Pancreas (tissue), 10 donors: ENCODE measurements at regions not wholly inside any gene's neighbourhood (a gene's known extent, or its start where the extent isn't known, plus 50 kb on each side); places are given as distances from the start of the nearest gene placed in this dataset.

Experiments used
- ATAC-seq, 4 donors: fragments of 200-7000 bp; cut with Tn5 transposase; one replicate each; pipeline versions ENCODE4 v1.8.0 to v1.9.1; 2020; ENCODE audit warnings: mild to moderate bottlenecking in 4 of 4, moderate library complexity in 4 of 4
- DNase-seq, 6 donors: peaks; one replicate each; pipeline ENCODE4 v3.0.0-alpha.2; 2020
- FAIRE-seq: peaks from 2 replicates; lab custom pipeline; 2012; peaks lifted over from hg19 to GRCh38; lab: Jason Lieb, UNC
- H3K27ac ChIP-seq, 4 donors: fragments of 200-600 bp; sonication (generic); 1 replicate in 3 of 4; 2 replicates in 1 of 4; pipeline versions ENCODE4 v1.5.0 to v1.8.0; 2020
- H3K27me3 ChIP-seq, 4 donors: fragments of 200-600 bp; one replicate each; pipeline ENCODE4 v1.8.0; 2021
- H3K36me3 ChIP-seq, 3 donors: fragments of 200-600 bp; sonication (generic) in 1 of 3; one replicate each; pipeline versions ENCODE4 v1.5.0 to v1.8.0; 2020 to 2021
- H3K4me1 ChIP-seq, 3 donors: fragments of 200-600 bp; one replicate each; pipeline ENCODE4 v1.8.0; 2021
- H3K4me3 ChIP-seq, 4 donors: fragments of 200-600 bp; sonication (generic) in 2 of 4; one replicate each; pipeline versions ENCODE4 v1.5.0 to v1.8.0; 2020 to 2021
- H3K9me3 ChIP-seq, 4 donors: fragments of 200-600 bp; one replicate each; pipeline ENCODE4 v1.8.0; 2021
- WGBS, 2 donors: extraction: QIAGEN DNeasy Blood & Tissue Kit; methylation state at CpG; one replicate each; pipeline ENCODE4 v1.1.7; 2013; 5-methylcytosine and 5-hydroxymethylcytosine counted together
- intact Hi-C, 3 donors: fragments of 100-400 bp; cut with DNase I; formaldehyde crosslinking; loops; one replicate each; pipeline versions ENCODE4 v1.11.1 to v1.14.2; 2022
- TF ChIP-seq, protein P1 (sequence below), 4 donors: fragments of 200-600 bp; sonication (generic) in 3 of 4; IDR thresholded peaks; one replicate each; pipeline versions ENCODE4 v1.5.0 to v1.8.0; 2021; ENCODE audit warnings: antibody characterized with exemption in 4 of 4
- donor health status: healthy with polysubstance abuse.
- donor health status: DM: no; HTN: no; CAD: no; lungs with moderate emphysema.
- donor health status: DM: no; HTN: no; CAD: no.
- donor health status: control.
- donor health status: control.
- donor health status: Bipolar disorder and iron deficiency.
- donor health status: DM: yes; HTN: yes; CAD: no.
- donor health status: DM: no; HTN: no; CAD: no.
- donor health status: DM: no; HTN: no; CAD: no.
- donor health status: DM: yes; HTN: yes; CAD: no.

DNA sequence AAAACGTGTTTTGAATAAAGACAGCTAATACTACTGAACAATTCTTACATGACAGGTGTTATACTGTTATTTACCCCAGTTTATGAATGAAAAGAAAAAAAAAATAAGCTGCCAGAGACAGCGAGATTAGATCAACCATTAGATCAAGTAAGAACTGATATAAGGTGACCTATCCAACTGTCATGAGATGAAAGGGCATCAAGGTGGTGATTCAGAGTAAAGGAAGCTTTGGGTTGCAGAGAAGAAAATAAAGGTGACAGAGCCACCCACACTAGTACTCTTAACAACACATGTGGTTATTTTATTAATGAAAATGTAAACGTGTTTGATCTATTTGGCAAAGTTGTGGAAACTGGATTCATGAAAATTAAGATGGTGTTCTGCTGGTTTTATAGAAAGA, 435.2 kb downstream of the GABRG2 start:
- Histone ChIP-seq H3K4me3 (no peak overlapping the region), H3K36me3 (no peaks in the 10 kb centered on the region), H3K4me1 (no peaks in the 10 kb centered on the region), H3K27me3 (no peaks in the 10 kb centered on the region), H3K9me3 (no peaks in the 10 kb centered on the region), H3K27ac (no peak overlapping the region)
- TF ChIP-seq, protein P1, sequence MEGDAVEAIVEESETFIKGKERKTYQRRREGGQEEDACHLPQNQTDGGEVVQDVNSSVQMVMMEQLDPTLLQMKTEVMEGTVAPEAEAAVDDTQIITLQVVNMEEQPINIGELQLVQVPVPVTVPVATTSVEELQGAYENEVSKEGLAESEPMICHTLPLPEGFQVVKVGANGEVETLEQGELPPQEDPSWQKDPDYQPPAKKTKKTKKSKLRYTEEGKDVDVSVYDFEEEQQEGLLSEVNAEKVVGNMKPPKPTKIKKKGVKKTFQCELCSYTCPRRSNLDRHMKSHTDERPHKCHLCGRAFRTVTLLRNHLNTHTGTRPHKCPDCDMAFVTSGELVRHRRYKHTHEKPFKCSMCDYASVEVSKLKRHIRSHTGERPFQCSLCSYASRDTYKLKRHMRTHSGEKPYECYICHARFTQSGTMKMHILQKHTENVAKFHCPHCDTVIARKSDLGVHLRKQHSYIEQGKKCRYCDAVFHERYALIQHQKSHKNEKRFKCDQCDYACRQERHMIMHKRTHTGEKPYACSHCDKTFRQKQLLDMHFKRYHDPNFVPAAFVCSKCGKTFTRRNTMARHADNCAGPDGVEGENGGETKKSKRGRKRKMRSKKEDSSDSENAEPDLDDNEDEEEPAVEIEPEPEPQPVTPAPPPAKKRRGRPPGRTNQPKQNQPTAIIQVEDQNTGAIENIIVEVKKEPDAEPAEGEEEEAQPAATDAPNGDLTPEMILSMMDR (IDR thresholded peaks at IDR 0.05) = no peak
- DNase-seq (no peak), ATAC-seq (no peak), FAIRE-seq (no peak)
- WGBS, 2 donors = 28 to 43% methylated on average over 3 of the region's 3 CpGs
- intact Hi-C loops = no loop called here

DNA sequence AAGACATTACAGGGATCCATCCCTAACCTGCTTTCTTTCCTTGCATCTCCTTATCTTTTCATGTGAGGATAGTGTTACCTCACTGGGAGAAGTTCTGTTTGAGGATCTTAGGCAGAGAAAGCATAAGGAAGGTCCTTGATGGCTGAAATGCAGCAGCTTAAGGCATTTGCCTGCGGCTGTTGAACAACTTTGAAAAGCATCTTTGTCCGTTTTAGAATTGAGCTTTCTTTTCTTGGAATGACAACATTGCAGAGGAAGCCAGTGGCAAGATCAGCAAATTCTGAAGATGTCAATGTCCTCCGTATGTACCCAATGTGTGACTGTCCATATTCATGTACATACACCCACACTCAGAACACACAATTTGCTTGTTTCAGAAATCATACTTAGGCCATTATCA, 436.2 kb downstream of the GABRG2 start:
- 45 to 59% methylated on average over 3 of the region's 3 CpGs for WGBS, 2 donors
- no peak for ATAC-seq
- intact Hi-C loops = no loop called here
- DNase-seq = no peak
- TF ChIP-seq, protein P1 (IDR thresholded peaks at IDR 0.05) = no peak
- Histone ChIP-seq H3K4me1 (no peaks in the 10 kb centered on the region), H3K27ac (no peak overlapping the region), H3K27me3 (no peaks in the 10 kb centered on the region), H3K4me3 (no peak overlapping the region), H3K9me3 (no peaks in the 10 kb centered on the region), H3K36me3 (no peaks in the 10 kb centered on the region)
- FAIRE-seq = no peak

DNA sequence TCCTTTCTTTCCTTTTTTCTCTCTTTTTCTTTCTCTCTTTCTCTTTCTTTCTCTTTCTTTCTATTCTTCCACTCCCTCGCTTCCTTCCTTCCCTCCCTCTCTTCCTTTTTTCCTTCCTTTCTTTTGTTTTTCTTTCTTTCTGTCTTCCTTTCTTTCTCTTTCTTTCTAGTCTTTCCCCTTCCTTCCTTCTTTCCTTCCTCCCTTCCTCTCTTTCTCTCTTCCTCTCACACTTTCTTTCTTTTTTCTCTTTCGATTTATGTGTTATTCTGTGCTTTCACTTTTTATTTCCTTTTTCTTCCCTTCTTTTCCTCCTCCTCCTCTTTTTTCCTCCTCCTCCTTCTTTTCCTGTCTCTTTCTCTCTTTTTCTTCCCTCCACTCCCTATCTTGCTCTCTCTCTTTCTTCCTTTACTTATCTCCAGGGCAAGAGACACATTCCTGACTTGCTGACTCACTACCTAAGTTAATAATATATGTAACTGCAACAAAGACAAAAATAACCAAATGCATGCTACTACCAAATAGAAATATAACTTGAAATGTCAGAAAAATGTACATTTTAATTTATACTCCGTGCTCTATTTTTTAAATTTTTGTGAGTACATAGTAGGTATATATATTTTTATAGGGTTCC, 445.5 kb downstream of the GABRG2 start:
- DNase-seq = no peak
- H3K36me3 ChIP-seq = no peaks in the 10 kb centered on the region
- H3K9me3 ChIP-seq = no peaks in the 10 kb centered on the region
- no peak overlapping the region for H3K27ac ChIP-seq
- no peak overlapping the region for H3K4me3 ChIP-seq
- ATAC-seq = no peak
- H3K4me1 ChIP-seq = no peaks in the 10 kb centered on the region
- WGBS, 2 donors = 42 to 69% methylated on average over 3 of the region's 3 CpGs
- FAIRE-seq = no peak
- H3K27me3 ChIP-seq = no peaks in the 10 kb centered on the region
- TF ChIP-seq, protein P1 (IDR thresholded peaks at IDR 0.05) = no peak
- intact Hi-C loops = no loop called here

DNA sequence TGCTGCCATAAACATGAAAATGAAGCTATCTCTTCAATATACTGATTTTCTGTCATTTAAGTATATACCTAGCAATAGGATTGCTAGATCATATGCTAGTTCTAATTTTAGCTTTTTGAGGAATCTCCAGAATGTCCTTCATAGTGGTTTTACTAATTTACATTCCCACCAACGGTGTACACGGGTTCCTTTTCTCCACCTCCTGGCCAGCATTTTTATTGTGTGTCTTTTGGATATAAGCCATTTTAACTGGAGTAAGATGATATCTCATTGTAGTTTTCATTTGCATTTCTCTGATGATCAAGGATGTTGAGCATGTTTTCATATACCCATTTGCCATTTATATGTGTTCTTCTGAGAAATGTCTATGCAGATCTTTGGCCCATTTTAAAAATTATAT, 446.5 kb downstream of the GABRG2 start:
- H3K4me3 ChIP-seq = no peak overlapping the region
- no peaks in the 10 kb centered on the region for H3K36me3 ChIP-seq
- intact Hi-C loops = no loop called here
- no peaks in the 10 kb centered on the region for H3K27me3 ChIP-seq
- 66 to 79% methylated on average over 2 of the region's 2 CpGs for WGBS, 2 donors
- ATAC-seq (no peak), DNase-seq (no peak), FAIRE-seq (no peak)
- TF ChIP-seq, protein P1 (IDR thresholded peaks at IDR 0.05) = no peak
- H3K9me3 ChIP-seq = no peaks in the 10 kb centered on the region
- H3K27ac ChIP-seq = no peak overlapping the region
- no peaks in the 10 kb centered on the region for H3K4me1 ChIP-seq

DNA sequence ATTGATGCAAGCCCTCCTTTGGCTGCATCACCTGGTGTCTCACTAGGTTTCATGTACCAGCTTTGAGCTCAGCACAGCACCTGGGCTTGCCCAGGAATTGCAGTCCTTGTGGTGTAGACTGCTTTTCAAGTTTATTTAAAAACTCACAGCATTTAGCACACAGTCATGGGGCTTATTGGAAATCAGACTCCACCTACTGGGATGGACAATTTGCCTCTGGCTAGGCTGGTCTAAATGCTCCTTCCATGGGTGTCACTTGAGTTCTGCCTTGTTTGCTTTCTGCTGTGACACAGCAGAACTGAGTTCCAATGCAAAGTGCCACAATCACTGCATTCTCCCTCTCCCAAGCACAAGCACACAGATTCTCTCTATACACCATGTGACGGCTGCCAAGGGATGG, 453.3 kb downstream of the GABRG2 start:
- Histone ChIP-seq H3K27ac (no peak overlapping the region), H3K4me3 (no peak overlapping the region), H3K27me3 (no peaks in the 10 kb centered on the region), H3K4me1 (no peaks in the 10 kb centered on the region), H3K9me3 (no peaks in the 10 kb centered on the region), H3K36me3 (no peaks in the 10 kb centered on the region)
- 52 to 63% methylated on average over 1 of the region's 1 CpG for WGBS, 2 donors
- no peak for FAIRE-seq
- TF ChIP-seq, protein P1 (IDR thresholded peaks at IDR 0.05) = no peak
- no peak for DNase-seq
- intact Hi-C loops = no loop called here
- no peak for ATAC-seq
